Stimulated activated CD4-positive, alpha-beta T cell treated with anti-CD3 and anti-CD28 coated beads, Interleukin-12 subunit alpha, Interleukin-12 subunit beta, amount 100 ng/mL, for 24 hours (primary cell): ENCODE measurements at regions not wholly inside any gene's neighbourhood (a gene's known extent, or its start where the extent isn't known, plus 50 kb on each side); places are given as distances from the start of the nearest gene placed in this dataset.
"Not testable (repeated sequence)": the region's sequence is repeated elsewhere in the genome, so short reads cannot be mapped to it uniquely, and the experiment has no call there.

ENCODE experiments used
- DNase-seq, 2 experiments: peaks; one replicate each; pipeline ENCODE4 v3.0.0-alpha.2; 2020; ENCODE audit warnings: low read depth in 2 of 2

GRCh38 chr16:6009151-6009550 is 911.6 kb upstream of the EEF2KMT start:
- DNase-seq, result no peak

- DNase-seq, result no peak
These were observed 911.1 kb upstream of the EEF2KMT start for GRCh38 chr16:6008670-6009069.

- DNase-seq, result no peak
These were observed 895.8 kb upstream of the EEF2KMT start for GRCh38 chr16:5993356-5993755.

GRCh38 chr16:5982979-5983378 is 885.4 kb upstream of the EEF2KMT start:
- DNase-seq, result no peak

GRCh38 chr16:5979905-5980550 is 882.4 kb upstream of the EEF2KMT start:
- no peak for DNase-seq

GRCh38 chr16:5977329-5977728 is 879.7 kb upstream of the EEF2KMT start:
- DNase-seq, result no peak

GRCh38 chr16:5972747-5973146 is 875.2 kb upstream of the EEF2KMT start:
- no peak for DNase-seq

GRCh38 chr16:5971924-5972323 is 874.3 kb upstream of the EEF2KMT start:
- no peak for DNase-seq

- no peak for DNase-seq
These were observed 873.5 kb upstream of the EEF2KMT start for GRCh38 chr16:5971106-5971505.

- DNase-seq, result no peak
These were observed 868.4 kb upstream of the EEF2KMT start for GRCh38 chr16:5966004-5966403.

GRCh38 chr16:5965321-5965720 is 867.7 kb upstream of the EEF2KMT start:
- DNase-seq, result no peak

GRCh38 chr16:5951486-5951885 is 853.9 kb upstream of the EEF2KMT start:
- no peak for DNase-seq

GRCh38 chr16:5944971-5945370 is 847.4 kb upstream of the EEF2KMT start:
- no peak for DNase-seq

- DNase-seq, result no peak
These were observed 841.0 kb upstream of the EEF2KMT start for GRCh38 chr16:5938607-5939006.

GRCh38 chr16:5932906-5933305 is 835.3 kb upstream of the EEF2KMT start:
- DNase-seq, result no peak

- no peak for DNase-seq
These were observed 831.0 kb upstream of the EEF2KMT start for GRCh38 chr16:5928476-5929065.

GRCh38 chr16:5925850-5926249 is 828.3 kb upstream of the EEF2KMT start:
- no peak for DNase-seq

GRCh38 chr16:5922686-5923085 is 825.1 kb upstream of the EEF2KMT start:
- no peak for DNase-seq

- DNase-seq, result no peak
These were observed 821.1 kb upstream of the EEF2KMT start for GRCh38 chr16:5918567-5919130.

GRCh38 chr16:5917436-5918195 is 820.0 kb upstream of the EEF2KMT start:
- no peak for DNase-seq

- no peak for DNase-seq
These were observed 819.2 kb upstream of the EEF2KMT start for GRCh38 chr16:5916711-5917191.

GRCh38 chr16:5911241-5911640 is 813.6 kb upstream of the EEF2KMT start:
- no peak for DNase-seq

GRCh38 chr16:5909556-5909955 is 812.0 kb upstream of the EEF2KMT start:
- not testable (repeated sequence) for DNase-seq
